Chondrocyte (in vitro differentiated cells): ENCODE measurements at regions not wholly inside any gene's neighbourhood (a gene's known extent, or its start where the extent isn't known, plus 50 kb on each side); places are given as distances from the start of the nearest gene placed in this dataset.
A peak's percentile ranks its signal among the peaks of the same experiment; 100 is the strongest.

Source experiments
- DNase-seq: peaks from one replicate; pipeline ENCODE4 v3.0.0; 2021; ENCODE audit warnings: mixed read lengths, low spot score
- H3K27ac Mint-ChIP-seq: one replicate; pipeline ENCODE4 v1.8.0; 2021; ENCODE audit warnings: mild to moderate bottlenecking, moderate library complexity, mixed read lengths; ENCODE audit not compliant: unreplicated experiment
- H3K27me3 Mint-ChIP-seq: 2 replicates; pipeline ENCODE4 v1.8.0; 2021; ENCODE audit warnings: low read depth, mixed read lengths
- H3K36me3 Mint-ChIP-seq: 2 replicates; pipeline ENCODE4 v1.8.0; 2021; ENCODE audit warnings: low read depth, mixed read lengths
- H3K4me1 Mint-ChIP-seq: 2 replicates; pipeline ENCODE4 v1.8.0; 2021; ENCODE audit warnings: low read depth, mild to moderate bottlenecking, mixed read lengths
- H3K4me3 Mint-ChIP-seq: one replicate; pipeline ENCODE4 v1.8.0; 2021; ENCODE audit warnings: mild to moderate bottlenecking, moderate library complexity, mixed read lengths; ENCODE audit not compliant: unreplicated experiment
- H3K9me3 Mint-ChIP-seq: 2 replicates; pipeline ENCODE4 v1.8.0; 2021; ENCODE audit warnings: low read depth, mixed read lengths
- TF ChIP-seq, protein P1 (sequence below): fragments of 200-600 bp; sonication (generic); IDR thresholded peaks from 2 replicates; pipeline ENCODE4 v1.5.0; 2021; ENCODE audit warnings: antibody characterized with exemption, mild to moderate bottlenecking, moderate library complexity

DNA sequence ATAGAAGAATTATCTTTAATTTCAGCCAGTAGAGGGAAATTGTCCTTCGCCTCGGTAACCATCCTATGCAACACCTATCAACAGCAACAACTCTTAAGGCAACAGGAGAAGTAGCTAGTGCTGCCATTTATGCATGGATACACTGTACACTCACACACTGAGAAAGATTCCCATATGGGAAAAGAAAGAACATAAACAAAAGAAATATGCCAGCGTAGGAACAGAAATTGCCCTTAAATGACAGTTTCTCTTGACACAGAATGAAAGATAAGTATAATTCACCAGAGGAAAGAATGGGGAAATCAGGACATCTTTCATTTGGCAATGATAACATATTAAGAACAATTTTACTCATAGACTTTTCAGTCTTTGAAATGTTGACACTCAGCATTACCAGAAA is 466.9 kb downstream of the BCAT1 start:
- peaks cover 7% of the 10 kb centered on the region for H3K9me3 Mint-ChIP-seq
- H3K4me1 Mint-ChIP-seq: peaks cover 48% of the 10 kb centered on the region
- no peak overlapping the region for H3K27ac Mint-ChIP-seq
- DNase-seq: no peak
- TF ChIP-seq, protein P1, sequence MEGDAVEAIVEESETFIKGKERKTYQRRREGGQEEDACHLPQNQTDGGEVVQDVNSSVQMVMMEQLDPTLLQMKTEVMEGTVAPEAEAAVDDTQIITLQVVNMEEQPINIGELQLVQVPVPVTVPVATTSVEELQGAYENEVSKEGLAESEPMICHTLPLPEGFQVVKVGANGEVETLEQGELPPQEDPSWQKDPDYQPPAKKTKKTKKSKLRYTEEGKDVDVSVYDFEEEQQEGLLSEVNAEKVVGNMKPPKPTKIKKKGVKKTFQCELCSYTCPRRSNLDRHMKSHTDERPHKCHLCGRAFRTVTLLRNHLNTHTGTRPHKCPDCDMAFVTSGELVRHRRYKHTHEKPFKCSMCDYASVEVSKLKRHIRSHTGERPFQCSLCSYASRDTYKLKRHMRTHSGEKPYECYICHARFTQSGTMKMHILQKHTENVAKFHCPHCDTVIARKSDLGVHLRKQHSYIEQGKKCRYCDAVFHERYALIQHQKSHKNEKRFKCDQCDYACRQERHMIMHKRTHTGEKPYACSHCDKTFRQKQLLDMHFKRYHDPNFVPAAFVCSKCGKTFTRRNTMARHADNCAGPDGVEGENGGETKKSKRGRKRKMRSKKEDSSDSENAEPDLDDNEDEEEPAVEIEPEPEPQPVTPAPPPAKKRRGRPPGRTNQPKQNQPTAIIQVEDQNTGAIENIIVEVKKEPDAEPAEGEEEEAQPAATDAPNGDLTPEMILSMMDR: no peak
- no peaks in the 10 kb centered on the region for H3K36me3 Mint-ChIP-seq
- H3K4me3 Mint-ChIP-seq: no peak overlapping the region
- no peaks in the 10 kb centered on the region for H3K27me3 Mint-ChIP-seq

DNA sequence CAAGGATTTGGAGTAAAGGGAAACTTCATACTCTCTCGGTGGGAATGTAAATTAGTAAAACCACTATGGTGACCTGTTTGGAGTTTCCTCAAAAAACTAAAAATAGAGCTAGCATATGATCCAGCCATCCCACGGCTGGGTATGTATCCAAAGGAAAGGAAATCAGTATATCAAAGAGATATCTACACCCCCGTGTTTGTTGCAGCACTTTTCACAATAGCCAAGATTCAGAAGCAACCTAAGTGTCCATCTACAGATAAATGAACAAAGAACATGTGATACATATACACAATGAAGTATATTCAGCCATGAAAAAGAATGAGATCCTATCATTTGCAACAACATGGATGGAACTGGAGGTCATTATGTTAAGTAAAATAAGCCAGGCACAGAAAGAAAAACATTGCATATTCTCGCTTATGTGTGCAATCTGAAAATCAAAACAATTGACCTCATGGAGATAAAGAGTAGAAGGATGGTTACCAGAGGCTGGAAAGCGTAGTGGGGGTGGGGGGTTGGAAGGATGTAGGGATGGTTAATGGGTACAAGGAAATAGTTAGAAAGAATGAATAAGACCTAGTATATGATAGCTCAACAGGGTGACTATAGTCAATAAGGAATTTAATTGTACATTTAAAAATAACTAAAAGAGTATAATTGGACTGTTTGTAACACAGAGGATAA is 468.0 kb downstream of the BCAT1 start:
- H3K27ac Mint-ChIP-seq: peak overlapping the region; percentile 27
- no peaks in the 10 kb centered on the region for H3K36me3 Mint-ChIP-seq
- H3K4me3 Mint-ChIP-seq: no peak overlapping the region
- H3K9me3 Mint-ChIP-seq: peaks cover 7% of the 10 kb centered on the region
- peaks cover 48% of the 10 kb centered on the region for H3K4me1 Mint-ChIP-seq
- DNase-seq: no peak
- H3K27me3 Mint-ChIP-seq: no peaks in the 10 kb centered on the region
- TF ChIP-seq, protein P1: no peak

DNA sequence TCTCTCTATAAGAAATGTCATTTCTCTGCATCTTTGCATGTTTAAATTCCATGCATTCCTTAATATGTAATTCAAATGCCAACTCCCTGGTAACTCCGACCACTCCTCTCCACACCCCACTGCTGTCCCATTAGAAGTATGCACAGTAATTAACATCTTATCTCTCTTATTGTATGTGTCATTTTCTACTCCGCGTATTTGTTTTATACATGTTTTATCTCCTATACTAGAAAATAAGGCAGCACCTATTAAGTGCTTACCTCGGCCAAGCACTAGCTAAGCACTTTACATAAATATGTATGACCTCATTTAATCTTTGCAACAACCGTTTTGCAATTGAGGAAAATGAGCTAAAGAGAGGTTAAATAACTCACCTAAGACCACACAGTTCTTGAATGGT is 469.8 kb downstream of the BCAT1 start:
- Mint-ChIP-seq H3K36me3 (no peaks in the 10 kb centered on the region), H3K4me3 (no peak overlapping the region), H3K9me3 (peaks cover 7% of the 10 kb centered on the region), H3K27ac (peak overlapping the region; percentile 37), H3K27me3 (no peaks in the 10 kb centered on the region), H3K4me1 (peaks cover 40% of the 10 kb centered on the region)
- no peak for DNase-seq
- TF ChIP-seq, protein P1: no peak

DNA sequence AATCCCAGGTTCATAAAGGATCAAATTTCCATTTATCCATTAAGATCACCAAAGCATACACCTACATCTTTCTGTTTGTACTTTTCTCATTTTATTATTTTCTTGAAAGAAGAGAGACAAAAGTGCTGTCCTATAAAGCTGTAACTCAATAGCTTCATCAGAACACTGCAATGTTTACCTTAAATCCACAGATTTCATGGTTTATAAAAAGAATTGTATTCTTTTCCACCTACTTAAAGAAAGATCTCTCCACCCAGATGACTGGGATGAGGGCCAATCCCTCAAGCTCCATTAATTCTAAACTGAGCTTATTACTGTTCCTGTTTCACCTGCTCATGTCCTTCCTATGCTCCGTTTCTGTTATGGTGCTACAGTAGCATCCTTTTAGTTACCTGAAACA is 470.6 kb downstream of the BCAT1 start:
- Mint-ChIP-seq H3K27ac (peak overlapping the region; percentile 37), H3K4me1 (peaks cover 40% of the 10 kb centered on the region), H3K27me3 (no peaks in the 10 kb centered on the region), H3K4me3 (no peak overlapping the region), H3K9me3 (peaks cover 7% of the 10 kb centered on the region), H3K36me3 (no peaks in the 10 kb centered on the region)
- TF ChIP-seq, protein P1: no peak
- no peak for DNase-seq

DNA sequence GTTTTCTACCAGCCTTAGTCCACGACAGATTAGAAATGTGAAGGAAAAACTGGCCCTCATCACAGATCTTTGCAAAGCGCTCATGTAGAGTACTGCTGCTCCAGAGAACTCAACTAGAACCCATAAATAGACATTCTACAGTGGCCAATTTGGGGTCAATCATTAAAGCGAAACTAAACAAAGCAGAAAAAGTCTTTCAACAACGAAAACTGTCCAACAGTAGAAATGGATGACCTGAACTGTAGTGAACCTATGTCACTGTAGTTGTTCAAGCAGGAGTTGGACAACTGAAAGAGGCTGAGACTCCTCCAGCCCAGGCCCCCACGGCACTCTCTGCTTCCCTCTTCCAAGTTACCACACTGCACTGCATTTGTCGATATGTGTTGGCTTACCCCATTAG is 472.6 kb downstream of the BCAT1 start:
- Mint-ChIP-seq H3K9me3 (peaks cover 7% of the 10 kb centered on the region), H3K4me3 (no peak overlapping the region), H3K36me3 (no peaks in the 10 kb centered on the region), H3K27me3 (no peaks in the 10 kb centered on the region), H3K4me1 (peaks cover 29% of the 10 kb centered on the region), H3K27ac (no peak overlapping the region)
- DNase-seq: no peak
- TF ChIP-seq, protein P1: no peak
